A673 (cell line): ENCODE measurements at regions not wholly inside any gene's neighbourhood (a gene's known extent, or its start where the extent isn't known, plus 50 kb on each side); places are given as distances from the start of the nearest gene placed in this dataset.
"Not testable (repeated sequence)": the region's sequence is repeated elsewhere in the genome, so short reads cannot be mapped to it uniquely, and the experiment has no call there.

Experiments
- BruUV-seq: library from RNA; stranded (reverse); fragments of 400-500 nt; replicated peaks from 2 replicates; lab custom pipeline; 2021; lab: Mats Ljungman, UMichigan
- CTCF ChIA-PET: fragments of 300-600 bp; sonication (Branson Sonifier 250); formaldehyde crosslinking; loops from one replicate; lab custom pipeline; 2022; ENCODE audit warnings: antibody characterized with exemption; lab: Charles Lee
- POLR2A ChIA-PET: fragments of 300-600 bp; sonication (Branson Sonifier 250); formaldehyde crosslinking; loops from one replicate; lab custom pipeline; 2022; ENCODE audit warnings: antibody characterized with exemption; ENCODE audit not compliant: low non-redundant PET; lab: Charles Lee
- DNase-seq: peaks from one replicate; pipeline ENCODE4 v3.0.0-alpha.2; 2015; ENCODE audit warnings: low spot score
- H3K27ac ChIP-seq: fragments of 200-600 bp; sonication (generic); 2 replicates; pipeline ENCODE4 v1.5.1; 2016; ENCODE audit warnings: mixed run types, low read depth, mild to moderate bottlenecking, mixed read lengths, antibody characterized with exemption, low read length; ENCODE audit not compliant: poor library complexity, severe bottlenecking
- H3K27me3 ChIP-seq: fragments of 200-600 bp; sonication (generic); replicated peaks from 2 replicates; pipeline ENCODE4 v1.6.1; 2017; ENCODE audit warnings: mixed run types, low read depth, mild to moderate bottlenecking, mixed read lengths, antibody characterized with exemption, low read length; ENCODE audit not compliant: insufficient read depth, poor library complexity
- H3K36me3 ChIP-seq: fragments of 200-600 bp; sonication (generic); 2 replicates; pipeline ENCODE4 v1.6.1; 2016; ENCODE audit warnings: mixed run types, mild to moderate bottlenecking, mixed read lengths, antibody characterized with exemption, low read length; ENCODE audit not compliant: insufficient read depth, poor library complexity, severe bottlenecking
- H3K4me1 ChIP-seq: fragments of 200-600 bp; sonication (generic); 2 replicates; pipeline ENCODE4 v1.6.1; 2017; ENCODE audit warnings: mixed run types, mild to moderate bottlenecking, mixed read lengths, antibody characterized with exemption, low read length; ENCODE audit not compliant: insufficient read depth, poor library complexity, severe bottlenecking
- H3K4me3 ChIP-seq: fragments of 200-600 bp; sonication (generic); 2 replicates; pipeline ENCODE4 v1.5.1; 2016; ENCODE audit warnings: low read depth, mixed run types, mild to moderate bottlenecking, mixed read lengths, low read length; ENCODE audit not compliant: poor library complexity, severe bottlenecking
- H3K9me3 ChIP-seq: fragments of 200-600 bp; sonication (generic); 2 replicates; pipeline ENCODE4 v1.6.1; 2016; ENCODE audit warnings: mixed run types, low read depth, mild to moderate bottlenecking, mixed read lengths, antibody characterized with exemption, low read length; ENCODE audit not compliant: poor library complexity, severe bottlenecking
- EZH2 ChIP-seq: fragments of 200-600 bp; sonication (generic); IDR thresholded peaks from 2 replicates; pipeline ENCODE4 v1.6.1; 2017; ENCODE audit warnings: borderline replicate concordance, low read depth, mild to moderate bottlenecking, mixed read lengths, antibody characterized with exemption, low read length; ENCODE audit not compliant: poor library complexity, severe bottlenecking
- intact Hi-C: fragments of 100-400 bp; cut with micrococcal nuclease; formaldehyde crosslinking; loops from one replicate; pipeline ENCODE4 v1.10.0; 2022; ENCODE audit not compliant: unreplicated experiment
- TF ChIP-seq, protein P1 (sequence below): fragments of 300-800, 200-600 bp; sonication (generic); conservative IDR thresholded peaks from 2 replicates; pipeline ENCODE4 v1.5.1; 2017; ENCODE audit warnings: low read depth, mild to moderate bottlenecking, antibody characterized with exemption, low read length, moderate library complexity, mixed read lengths

DNA sequence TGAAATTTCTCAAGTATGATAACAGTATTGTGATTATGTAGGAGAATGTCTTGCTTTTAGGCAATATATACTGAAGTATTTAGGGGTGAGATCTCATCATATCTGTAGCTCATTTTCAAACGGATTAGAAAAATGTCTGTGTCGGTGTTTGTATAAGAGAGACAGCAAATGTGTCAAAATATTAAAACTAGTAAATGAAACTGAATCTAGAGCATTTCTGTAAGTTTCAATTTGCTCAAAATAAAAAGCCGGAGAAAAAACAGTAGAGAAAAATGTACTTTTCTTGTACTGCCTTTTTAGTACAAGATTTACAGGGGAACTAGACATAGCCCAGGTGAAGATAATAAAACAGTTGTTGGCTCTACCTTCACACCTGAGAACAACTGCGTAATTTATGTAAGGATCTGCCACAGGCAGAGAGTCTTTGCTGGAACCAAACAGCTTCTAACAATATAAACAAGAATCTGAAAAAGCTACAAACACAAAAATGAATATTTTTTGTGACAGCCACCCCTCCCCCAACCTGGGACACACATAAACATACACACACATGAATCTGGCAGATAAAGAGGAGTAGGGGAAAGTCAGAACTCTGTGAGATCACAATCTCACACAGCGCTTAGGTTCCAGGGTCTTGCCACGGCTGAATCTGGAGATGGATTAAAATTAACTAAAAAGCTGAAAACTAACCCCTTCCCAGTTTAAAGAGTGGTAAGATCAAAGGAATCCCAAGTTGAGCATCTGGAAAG, 153.3 kb downstream of the AVL9 start:
- Histone ChIP-seq H3K27ac (no peak overlapping the region), H3K36me3 (no peaks in the 10 kb centered on the region), H3K27me3 (no peaks in the 10 kb centered on the region), H3K4me1 (no peaks in the 10 kb centered on the region), H3K4me3 (no peak overlapping the region), H3K9me3 (no peaks in the 10 kb centered on the region)
- ChIA-PET POLR2A (no interaction called here), CTCF (no interaction called here)
- BruUV-seq, result no TSS peak
- intact Hi-C loops, result no loop called here
- TF ChIP-seq EZH2, result no peak
- TF ChIP-seq, protein P1, sequence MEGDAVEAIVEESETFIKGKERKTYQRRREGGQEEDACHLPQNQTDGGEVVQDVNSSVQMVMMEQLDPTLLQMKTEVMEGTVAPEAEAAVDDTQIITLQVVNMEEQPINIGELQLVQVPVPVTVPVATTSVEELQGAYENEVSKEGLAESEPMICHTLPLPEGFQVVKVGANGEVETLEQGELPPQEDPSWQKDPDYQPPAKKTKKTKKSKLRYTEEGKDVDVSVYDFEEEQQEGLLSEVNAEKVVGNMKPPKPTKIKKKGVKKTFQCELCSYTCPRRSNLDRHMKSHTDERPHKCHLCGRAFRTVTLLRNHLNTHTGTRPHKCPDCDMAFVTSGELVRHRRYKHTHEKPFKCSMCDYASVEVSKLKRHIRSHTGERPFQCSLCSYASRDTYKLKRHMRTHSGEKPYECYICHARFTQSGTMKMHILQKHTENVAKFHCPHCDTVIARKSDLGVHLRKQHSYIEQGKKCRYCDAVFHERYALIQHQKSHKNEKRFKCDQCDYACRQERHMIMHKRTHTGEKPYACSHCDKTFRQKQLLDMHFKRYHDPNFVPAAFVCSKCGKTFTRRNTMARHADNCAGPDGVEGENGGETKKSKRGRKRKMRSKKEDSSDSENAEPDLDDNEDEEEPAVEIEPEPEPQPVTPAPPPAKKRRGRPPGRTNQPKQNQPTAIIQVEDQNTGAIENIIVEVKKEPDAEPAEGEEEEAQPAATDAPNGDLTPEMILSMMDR, result no peak
- no peak for DNase-seq

DNA sequence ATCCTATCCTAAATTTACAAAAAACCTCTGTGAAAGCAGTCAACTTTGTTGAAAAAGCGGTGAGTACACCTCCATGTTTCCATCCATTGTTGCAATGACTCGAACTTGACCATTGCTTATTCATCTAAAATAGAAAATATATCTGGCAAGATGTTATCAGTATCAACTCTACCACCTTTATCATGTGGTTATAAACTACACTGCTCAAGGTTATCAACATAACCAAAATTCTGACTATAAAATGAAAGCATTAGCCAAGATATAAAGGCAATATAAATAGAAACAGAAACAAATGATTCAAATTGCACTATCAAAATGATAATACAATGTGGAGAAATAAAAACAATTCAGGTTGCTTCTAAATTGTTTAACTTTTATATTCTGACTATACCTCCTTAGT, 150.0 kb downstream of the AVL9 start:
- POLR2A ChIA-PET, CTCF ChIA-PET, DNase-seq: not testable (repeated sequence)

DNA sequence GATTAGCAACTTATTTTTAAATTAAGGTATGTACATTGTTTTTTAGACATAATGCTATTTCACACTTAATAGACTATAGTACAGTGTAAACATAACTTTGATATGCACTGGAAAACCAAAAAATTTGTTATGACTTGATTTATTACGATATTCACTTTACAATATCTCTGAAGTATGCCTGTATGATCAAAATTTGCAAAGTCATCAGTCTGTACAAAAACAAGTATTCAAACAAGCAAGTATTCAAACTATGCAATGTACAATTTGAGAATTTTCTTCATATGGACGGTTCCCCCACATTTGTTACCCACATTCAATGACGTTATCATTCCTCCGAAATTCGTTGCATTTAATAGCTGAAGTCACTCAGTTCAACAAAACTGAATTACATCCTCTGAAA, 147.9 kb downstream of the AVL9 start:
- Histone ChIP-seq H3K4me3 (no peak overlapping the region), H3K27ac (no peak overlapping the region), H3K4me1 (no peaks in the 10 kb centered on the region), H3K9me3 (no peaks in the 10 kb centered on the region), H3K27me3 (no peaks in the 10 kb centered on the region), H3K36me3 (no peaks in the 10 kb centered on the region)
- TF ChIP-seq, protein P1, result no peak
- no peak for TF ChIP-seq EZH2
- POLR2A ChIA-PET, result no interaction called here
- CTCF ChIA-PET, result no interaction called here
- BruUV-seq, result no TSS peak
- DNase-seq, result no peak
- intact Hi-C loops, result no loop called here

More for the DNA sequence above, 150.0 kb downstream of the AVL9 start:
- H3K9me3 ChIP-seq, H3K36me3 ChIP-seq, H3K27me3 ChIP-seq, H3K4me1 ChIP-seq, intact Hi-C loops, BruUV-seq, H3K27ac ChIP-seq, H3K4me3 ChIP-seq: not testable (repeated sequence)

DNA sequence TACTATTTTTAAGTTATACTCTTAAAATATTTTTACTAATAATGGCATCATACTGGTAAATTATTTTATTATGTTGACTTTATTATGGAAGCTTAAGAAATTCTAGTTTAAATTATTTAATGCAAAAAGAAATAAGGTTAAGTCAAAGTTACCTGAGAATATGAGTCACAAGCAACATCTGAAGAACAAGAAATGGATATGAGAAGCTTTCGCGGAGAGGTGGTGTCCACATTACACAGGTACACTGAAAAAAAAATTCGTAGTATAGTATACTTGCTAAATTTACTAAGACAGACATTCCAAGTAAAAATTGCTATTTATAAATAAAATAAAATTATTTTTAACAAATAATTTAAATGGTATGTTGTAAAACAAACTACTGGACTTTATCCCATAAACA, 143.8 kb downstream of the AVL9 start:
- H3K4me1 ChIP-seq, result no peaks in the 10 kb centered on the region
- intact Hi-C loops, result no loop called here
- no peaks in the 10 kb centered on the region for H3K27me3 ChIP-seq
- no peak for DNase-seq
- TF ChIP-seq, protein P1, result no peak
- TF ChIP-seq EZH2, result no peak
- H3K4me3 ChIP-seq, result no peak overlapping the region
- H3K9me3 ChIP-seq, result no peaks in the 10 kb centered on the region
- POLR2A ChIA-PET, result no interaction called here
- no TSS peak for BruUV-seq
- no peak overlapping the region for H3K27ac ChIP-seq
- CTCF ChIA-PET, result no interaction called here
- no peaks in the 10 kb centered on the region for H3K36me3 ChIP-seq

DNA sequence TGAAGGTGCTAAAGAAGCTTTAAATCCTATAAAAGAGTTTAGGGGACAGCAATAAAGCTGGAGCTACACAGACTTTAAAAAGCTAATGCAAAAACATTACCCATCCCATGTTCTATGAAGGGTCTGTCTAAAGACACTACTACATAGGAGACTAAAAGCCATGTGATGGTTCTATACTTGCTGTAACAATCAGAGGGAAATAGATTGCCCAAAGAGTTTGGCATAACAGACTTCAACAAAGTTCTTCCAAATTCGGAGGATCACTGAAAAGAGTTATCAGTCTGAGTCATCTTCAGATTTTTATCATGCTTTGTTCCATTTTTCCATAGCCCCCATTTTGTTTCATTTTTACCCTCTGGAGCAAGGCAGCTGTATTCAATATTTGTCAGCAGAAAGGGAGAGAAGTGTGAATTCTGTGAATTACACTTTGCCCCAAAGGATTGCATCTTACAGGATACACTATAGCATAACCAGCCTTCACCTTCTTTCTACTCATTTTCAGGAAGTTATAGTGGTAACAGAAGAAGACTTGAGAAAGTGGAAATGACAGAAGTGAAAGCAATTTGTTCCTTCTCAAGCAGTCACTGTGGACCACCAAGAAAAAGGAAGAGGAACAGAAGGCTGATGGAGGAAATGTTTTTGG, 143.3 kb downstream of the AVL9 start:
- BruUV-seq, H3K4me1 ChIP-seq, H3K27me3 ChIP-seq, CTCF ChIA-PET, intact Hi-C loops, POLR2A ChIA-PET, H3K27ac ChIP-seq, H3K36me3 ChIP-seq, H3K9me3 ChIP-seq, H3K4me3 ChIP-seq, DNase-seq: not testable (repeated sequence)
